Hepatocyte (in vitro differentiated cells): ENCODE measurements at regions not wholly inside any gene's neighbourhood (a gene's known extent, or its start where the extent isn't known, plus 50 kb on each side); places are given as distances from the start of the nearest gene placed in this dataset.

Experiments used
- CTCF ChIP-seq: fragments of 200-600 bp; sonication (generic); IDR thresholded peaks from 2 replicates; pipeline ENCODE4 v1.5.1; 2016; ENCODE audit warnings: antibody characterized with exemption, mild to moderate bottlenecking; ENCODE audit not compliant: poor library complexity
- EZH2phosphoT487 ChIP-seq: fragments of 200-600 bp; sonication (generic); IDR thresholded peaks from one replicate; pipeline ENCODE4 v1.6.1; 2018; ENCODE audit warnings: antibody characterized with exemption, mild to moderate bottlenecking, low read depth, moderate library complexity; ENCODE audit not compliant: unreplicated experiment, severe bottlenecking

DNA sequence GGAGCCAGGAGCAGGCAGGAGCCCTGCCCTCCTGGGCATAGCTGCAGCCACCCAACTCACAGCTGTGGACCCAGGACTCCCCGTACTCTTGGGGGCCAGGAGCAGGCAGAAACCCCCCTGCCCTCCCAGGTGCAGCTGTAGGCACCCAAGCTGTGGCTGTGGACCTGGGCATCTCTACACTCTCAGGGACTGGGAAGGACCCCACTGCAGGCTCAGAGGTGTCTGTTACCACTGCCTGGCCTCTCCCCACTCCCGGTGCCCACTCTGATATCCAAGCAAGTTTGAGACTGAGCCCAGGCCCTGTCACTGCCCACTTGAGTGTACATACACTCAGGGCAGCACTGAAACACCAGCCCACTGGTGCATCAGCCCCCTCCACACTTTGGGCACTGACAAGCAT, 193.5 kb upstream of the MANEA start:
- TF ChIP-seq CTCF (no peak), EZH2phosphoT487 (no peak)
